ENCODE measurements at regions not wholly inside any gene's neighbourhood (a gene's known extent, or its start where the extent isn't known, plus 50 kb on each side); places are given as distances from the start of the nearest gene placed in this dataset.

DNA sequence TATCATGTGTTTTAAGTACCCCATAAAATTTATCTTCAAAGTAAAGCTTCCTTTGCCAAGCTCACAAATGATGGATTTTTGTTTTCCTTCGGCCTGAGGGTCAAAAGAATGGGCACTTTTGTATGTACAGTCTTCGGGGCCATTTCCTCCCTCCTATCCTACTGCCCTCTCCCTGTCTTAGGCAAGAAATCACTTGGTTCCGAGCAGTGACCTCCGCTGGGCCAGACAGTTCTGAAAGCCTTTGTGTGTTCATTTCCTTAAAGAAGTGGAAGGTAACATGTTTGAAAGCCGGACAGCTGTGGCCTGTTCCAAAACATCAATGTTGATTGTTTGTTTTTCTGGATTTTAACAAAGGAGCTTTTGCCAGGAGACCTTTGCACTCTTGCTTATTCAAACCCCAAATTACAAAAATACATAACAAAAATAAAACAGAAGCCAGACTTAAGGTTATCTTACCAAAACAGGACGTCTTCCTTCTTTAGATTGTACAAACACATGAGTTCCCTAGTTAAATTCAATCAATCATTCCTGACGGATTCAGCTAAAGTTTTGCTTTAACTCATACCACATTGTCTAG is 110.6 kb upstream of the LIMCH1 start:
- no peak for DNase-seq

- DNase-seq, result no peak
Observed at GRCh38 chr4:41427931-41428600, 109.9 kb upstream of the LIMCH1 start.

- no peak for DNase-seq
Observed at GRCh38 chr4:41428601-41429279, 109.2 kb upstream of the LIMCH1 start.

GRCh38 chr4:41429280-41429669 is 108.7 kb upstream of the LIMCH1 start:
- DNase-seq, result no peak

DNA sequence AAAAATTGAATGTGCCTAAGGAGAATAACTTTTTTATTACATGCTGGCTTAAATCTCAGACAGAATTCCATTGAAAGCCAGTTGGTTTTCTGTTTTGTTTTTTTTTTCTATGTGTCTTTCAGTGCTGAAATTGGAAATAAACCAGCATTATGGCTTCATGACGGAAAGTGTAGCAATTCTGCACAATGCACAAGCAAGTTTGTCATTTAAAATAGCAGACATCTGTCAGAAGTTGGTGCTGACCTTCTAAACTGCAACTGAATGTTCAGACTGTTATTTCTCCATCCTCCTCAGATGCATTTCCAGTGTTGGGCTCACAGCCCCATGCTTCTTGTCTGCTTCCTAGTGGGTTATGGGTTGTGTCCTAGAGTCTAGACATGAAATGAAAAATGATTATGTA is 107.2 kb upstream of the LIMCH1 start:
- no peak for DNase-seq

DNA sequence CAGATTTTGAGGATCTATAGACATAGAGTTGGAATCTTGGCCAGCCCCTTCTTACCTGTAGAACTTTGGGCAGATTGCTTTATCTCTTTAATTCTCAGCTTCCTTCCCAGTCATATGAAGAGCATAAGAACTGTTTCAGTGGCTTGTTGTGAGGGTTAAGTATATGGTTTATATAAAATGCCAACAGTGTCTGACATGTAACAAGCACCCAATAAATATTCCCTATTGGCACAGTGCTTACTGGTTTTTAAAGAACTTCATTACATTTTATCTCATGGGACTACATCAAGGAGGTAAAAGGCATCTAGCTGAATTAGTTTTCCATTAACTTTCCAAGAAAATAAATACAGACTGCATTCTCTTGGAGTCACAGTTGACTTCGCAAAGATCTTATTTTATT is 106.7 kb upstream of the LIMCH1 start:
- no peak for DNase-seq

- no peak for DNase-seq
Observed at GRCh38 chr4:41432219-41432618, 105.7 kb upstream of the LIMCH1 start.

DNA sequence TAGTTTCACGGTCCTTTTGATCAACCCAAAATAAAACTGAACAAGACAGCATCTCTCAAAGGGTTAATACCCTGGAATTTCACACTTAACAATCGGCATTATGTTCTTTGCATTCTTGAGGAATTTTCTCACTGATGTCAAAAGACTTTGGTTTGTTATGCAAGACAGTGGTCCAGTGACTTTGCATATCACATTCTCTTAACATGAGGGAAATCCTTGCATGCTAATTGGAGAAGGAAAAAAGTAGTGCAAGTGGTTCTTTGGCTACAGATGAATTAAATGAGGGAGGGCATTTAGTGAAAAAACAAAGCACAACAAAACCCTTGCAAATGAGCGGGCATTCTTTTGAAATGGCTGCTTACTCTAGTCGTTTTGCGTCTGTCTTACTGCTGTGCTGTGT is 105.1 kb upstream of the LIMCH1 start:
- peak in 1 of 56 donors; percentile 3 for DNase-seq

DNA sequence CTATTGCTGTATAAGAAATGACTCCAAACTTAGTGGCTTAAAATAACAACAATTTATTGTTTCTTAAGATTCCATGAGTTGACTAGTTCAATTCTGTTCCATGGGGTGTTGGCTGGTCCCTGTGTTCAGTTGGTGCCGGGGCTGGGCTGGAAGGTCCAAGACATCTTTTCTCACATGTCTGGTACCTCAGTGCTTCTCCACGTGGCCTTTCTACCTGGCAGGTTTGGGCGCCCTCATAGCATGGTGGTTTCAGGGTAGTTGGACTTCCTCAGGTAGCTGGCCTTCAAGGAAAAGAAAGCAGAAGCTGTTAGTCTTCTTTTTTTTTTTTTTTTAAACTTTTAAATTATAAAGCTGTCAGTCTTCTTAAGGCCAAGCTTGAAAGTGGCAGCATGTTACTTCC is 104.6 kb upstream of the LIMCH1 start:
- no peak for DNase-seq

DNA sequence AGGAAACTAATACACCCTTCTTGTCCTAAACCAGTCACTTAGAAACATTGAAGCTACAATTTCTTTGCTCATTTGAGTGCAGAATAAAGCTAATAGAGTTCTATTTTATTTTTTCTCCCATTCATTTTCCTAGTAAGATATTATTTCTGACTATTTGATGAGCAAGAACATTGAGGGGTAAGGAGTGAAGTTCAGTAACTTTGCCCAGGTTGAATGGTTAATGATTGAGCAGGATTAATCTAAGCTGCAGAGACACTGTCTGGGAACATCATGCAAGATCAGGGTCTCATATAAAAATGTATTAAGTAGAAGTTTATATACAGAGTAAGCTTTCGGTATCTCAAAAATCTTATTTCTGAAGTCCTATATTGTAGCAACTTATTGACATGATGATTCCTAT is 102.4 kb upstream of the LIMCH1 start:
- DNase-seq, result no peak

DNA sequence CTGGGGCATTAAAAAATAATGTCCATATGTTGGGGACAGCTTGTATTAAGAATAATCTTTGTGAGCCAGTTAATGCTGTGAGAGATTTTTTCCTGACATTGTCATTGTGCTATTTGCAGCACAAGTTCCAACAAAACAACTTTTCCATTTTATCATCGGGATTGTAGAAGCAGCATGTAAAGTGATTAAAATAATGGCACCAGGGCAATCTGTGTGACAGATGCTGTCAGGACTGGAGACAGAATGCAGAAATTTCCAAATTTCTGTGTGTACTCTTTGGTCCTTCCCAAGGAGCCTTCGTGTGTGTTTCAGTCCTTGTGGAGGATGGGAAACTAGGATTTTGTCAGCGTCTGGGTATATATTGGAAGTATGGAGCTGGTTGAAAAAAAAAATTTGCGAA is 101.5 kb upstream of the LIMCH1 start:
- no peak for DNase-seq

- no peak for DNase-seq
Observed at GRCh38 chr4:41437111-41437536, 100.8 kb upstream of the LIMCH1 start.

GRCh38 chr4:41438931-41439297 is 99.0 kb upstream of the LIMCH1 start:
- DNase-seq, result no peak

DNA sequence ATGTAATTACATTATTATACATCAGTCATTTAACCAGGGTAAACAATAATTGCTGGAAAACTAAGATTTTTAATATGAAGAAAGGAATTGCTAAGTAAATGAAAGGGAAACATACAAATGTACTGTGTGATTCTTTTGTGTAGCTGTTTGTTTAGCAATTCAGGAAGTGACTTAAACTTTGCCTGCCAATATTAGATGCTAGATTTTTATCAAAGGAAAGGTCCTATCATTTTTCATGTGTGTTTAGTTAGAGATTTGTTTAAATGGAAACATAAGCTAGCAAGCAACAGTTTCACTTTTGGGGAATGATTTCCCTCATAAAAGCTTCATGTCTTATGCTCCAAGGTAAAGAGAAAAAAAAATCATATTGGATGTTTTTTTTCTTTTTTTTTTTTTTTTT is 95.1 kb upstream of the LIMCH1 start:
- DNase-seq, result no peak

DNA sequence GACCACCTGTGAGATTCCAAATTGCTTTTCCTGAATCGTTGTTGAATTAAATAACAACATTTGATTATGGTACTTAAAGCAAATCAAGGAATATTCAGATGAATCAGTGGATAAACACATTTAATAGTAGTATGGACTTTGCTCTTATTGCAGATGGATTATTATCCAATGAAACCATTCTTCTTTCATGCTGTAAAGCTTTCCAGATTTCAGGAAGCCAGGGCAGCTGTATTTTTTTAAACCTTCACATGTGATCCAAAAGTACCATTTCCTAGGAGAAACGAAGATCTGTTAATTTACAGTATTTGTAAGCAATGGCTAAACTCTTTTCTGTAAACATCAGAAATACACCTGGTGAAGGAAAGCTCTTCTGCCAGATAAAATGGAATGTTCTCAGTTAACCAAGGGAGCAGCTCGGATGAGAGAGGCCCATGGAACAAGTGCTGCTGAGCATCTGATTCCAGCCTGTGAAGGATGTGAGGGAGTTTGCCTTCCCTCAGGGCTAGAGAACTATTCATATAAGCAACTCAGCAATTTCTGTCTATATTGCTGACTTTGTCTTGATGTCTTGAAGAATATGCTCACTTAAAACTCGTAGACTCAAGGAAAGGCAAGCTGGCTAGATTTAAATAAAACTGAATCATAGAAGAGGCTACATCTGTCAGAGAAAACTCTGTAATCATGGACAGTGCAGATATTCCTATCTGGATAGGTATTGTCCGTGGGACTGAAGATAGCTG is 94.4 kb upstream of the LIMCH1 start:
- DNase-seq, result no peak

DNA sequence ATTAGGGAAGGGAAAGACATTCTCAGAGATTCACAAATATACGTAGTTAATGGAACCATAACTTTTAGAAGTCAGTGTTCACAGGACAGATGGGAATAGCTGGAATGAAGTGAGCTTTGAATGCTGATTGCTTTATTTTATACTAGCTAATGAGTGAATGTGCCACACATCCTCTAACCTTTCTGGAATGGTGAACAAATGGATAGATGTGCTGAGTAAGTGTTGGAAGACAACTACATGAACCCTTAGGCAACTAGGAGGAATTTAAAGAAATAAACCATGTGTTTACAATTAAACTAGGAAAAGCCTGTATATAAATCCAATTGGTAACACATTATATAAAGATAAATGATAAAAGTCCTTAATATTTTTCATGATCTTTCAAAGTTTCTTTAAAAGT is 91.6 kb upstream of the LIMCH1 start:
- no peak for DNase-seq

- DNase-seq, result no peak
Observed at GRCh38 chr4:41446981-41447725, 90.8 kb upstream of the LIMCH1 start.

- peak in 2 of 56 donors; percentile 46 to 72 for DNase-seq
Observed at GRCh38 chr4:41448934-41449333, 89.0 kb upstream of the LIMCH1 start.

- DNase-seq, result no peak
Observed at GRCh38 chr4:41451961-41452360, 86.0 kb upstream of the LIMCH1 start.

DNA sequence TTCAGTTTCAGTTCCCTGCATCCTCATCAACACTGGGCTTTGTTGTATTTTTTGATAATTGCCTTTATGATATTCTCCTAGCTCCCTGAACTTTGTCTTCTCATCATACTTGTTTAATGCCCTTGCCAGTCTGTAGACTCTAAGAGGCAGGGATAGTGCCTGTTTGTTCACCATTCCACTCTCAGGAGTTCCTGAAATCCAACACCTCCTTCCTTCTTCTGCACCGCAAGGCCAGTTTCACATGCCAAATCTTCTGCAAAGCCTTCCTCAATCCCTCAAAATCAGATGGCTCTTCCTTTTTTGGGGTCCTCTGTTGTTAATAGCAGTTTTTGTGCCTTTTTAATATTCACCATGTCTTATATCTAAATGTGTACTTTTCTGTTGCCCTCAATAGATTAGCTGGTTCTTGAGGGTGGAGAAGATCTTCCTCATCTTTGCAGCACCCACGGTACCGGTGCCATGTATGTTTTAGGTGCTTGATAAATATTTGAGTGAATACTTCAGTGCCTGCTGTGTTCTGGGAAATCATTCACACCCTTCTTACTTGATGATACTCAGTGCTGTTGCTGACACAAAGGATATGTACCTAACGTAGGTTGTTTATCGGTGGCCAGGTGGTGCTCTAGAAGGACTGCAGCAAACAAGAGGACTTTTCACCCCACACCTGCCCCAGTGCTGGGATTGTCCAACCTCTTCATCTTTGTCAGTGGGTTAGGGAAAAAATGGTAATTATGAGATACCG is 85.3 kb upstream of the LIMCH1 start:
- DNase-seq, result no peak

- DNase-seq, result peak in 2 of 56 donors; percentile 20 to 24
Observed at GRCh38 chr4:41454423-41454822, 83.5 kb upstream of the LIMCH1 start.
